Activated CD4-positive, alpha-beta T cell treated with anti-CD3 and anti-CD28 coated beads, Interleukin-2, amount 50 U/mL, for 48 hours (primary cell): ENCODE measurements at regions not wholly inside any gene's neighbourhood (a gene's known extent, or its start where the extent isn't known, plus 50 kb on each side); places are given as distances from the start of the nearest gene placed in this dataset.
"Not testable (repeated sequence)": the region's sequence is repeated elsewhere in the genome, so short reads cannot be mapped to it uniquely, and the experiment has no call there.

Source experiments
- DNase-seq, 2 experiments: peaks; one replicate each; pipeline ENCODE4 v3.0.0-alpha.2; 2020

- not testable (repeated sequence) for DNase-seq
These were observed 852.4 kb upstream of the DEFB115 start for GRCh38 chr20:30405061-30405460.

- DNase-seq: not testable (repeated sequence)
These were observed 851.9 kb upstream of the DEFB115 start for GRCh38 chr20:30405585-30405984.

GRCh38 chr20:30406370-30406769 lies 851.1 kb upstream of the DEFB115 start:
- DNase-seq: not testable (repeated sequence)

- no peak for DNase-seq
These were observed 844.5 kb upstream of the DEFB115 start for GRCh38 chr20:30412972-30413371.

- DNase-seq: not testable (repeated sequence)
These were observed 840.1 kb upstream of the DEFB115 start for GRCh38 chr20:30417387-30417786.

- DNase-seq: not testable (repeated sequence)
These were observed 839.1 kb upstream of the DEFB115 start for GRCh38 chr20:30418378-30418777.

GRCh38 chr20:30419466-30419865 lies 838.0 kb upstream of the DEFB115 start:
- DNase-seq: no peak

- not testable (repeated sequence) for DNase-seq
These were observed 837.5 kb upstream of the DEFB115 start for GRCh38 chr20:30419871-30420420.
